RWPE2 (cell line): ENCODE measurements at regions not wholly inside any gene's neighbourhood (a gene's known extent, or its start where the extent isn't known, plus 50 kb on each side); places are given as distances from the start of the nearest gene placed in this dataset.

Experiments used
- ATAC-seq: fragments of 200-7000 bp; cut with Tn5 transposase; 3 replicates; pipeline ENCODE4 v1.9.1; 2021; ENCODE audit warnings: low read depth
- DNase-seq: peaks from one replicate; pipeline ENCODE4 v3.0.0-alpha.2; 2020; ENCODE audit warnings: low spot score
- H3K27ac ChIP-seq: fragments of 450-650 bp; 2 replicates; pipeline ENCODE4 v1.5.1; 2017; ENCODE audit warnings: mild to moderate bottlenecking; ENCODE audit not compliant: poor library complexity, severe bottlenecking
- H3K27me3 ChIP-seq: fragments of 250-450 bp; sonication (Bioruptor Pico); 2 replicates; pipeline ENCODE4 v1.5.1; 2021; ENCODE audit warnings: mild to moderate bottlenecking, moderate library complexity; ENCODE audit not compliant: insufficient read depth, poor library complexity, severe bottlenecking
- H3K36me3 ChIP-seq: fragments of 250-450 bp; sonication (Bioruptor Pico); 2 replicates; pipeline ENCODE4 v1.5.1; 2020; ENCODE audit warnings: low read depth, mild to moderate bottlenecking, moderate library complexity
- H3K4me1 ChIP-seq: fragments of 250-450 bp; sonication (Bioruptor Pico); 2 replicates; pipeline ENCODE4 v1.5.1; 2021; ENCODE audit warnings: mild to moderate bottlenecking, moderate library complexity; ENCODE audit not compliant: insufficient read depth, poor library complexity, severe bottlenecking
- H3K4me3 ChIP-seq: fragments of 250-450 bp; sonication (Bioruptor Pico); 2 replicates; pipeline ENCODE4 v1.5.1; 2021; ENCODE audit warnings: mild to moderate bottlenecking, moderate library complexity; ENCODE audit not compliant: severe bottlenecking
- H3K9me3 ChIP-seq: fragments of 250-450 bp; sonication (Bioruptor Pico); 2 replicates; pipeline ENCODE4 v1.5.1; 2021; ENCODE audit warnings: mild to moderate bottlenecking, moderate library complexity; ENCODE audit not compliant: severe bottlenecking
- CTCF ChIP-seq: fragments of 450-650 bp; IDR thresholded peaks from one replicate; pipeline ENCODE4 v1.5.1; 2017; ENCODE audit warnings: mild to moderate bottlenecking, moderate library complexity; ENCODE audit not compliant: poor library complexity, severe bottlenecking

- Histone ChIP-seq H3K4me1 (no peaks in the 10 kb centered on the region), H3K27ac (no peak overlapping the region)
These were observed 199.8 kb upstream of the POU3F2 start for GRCh38 chr6:98634569-98634968.

GRCh38 chr6:98635191-98635590 lies 199.2 kb upstream of the POU3F2 start:
- ATAC-seq (no peak), DNase-seq (no peak)
- no peaks in the 10 kb centered on the region for H3K9me3 ChIP-seq
- H3K27me3 ChIP-seq = no peaks in the 10 kb centered on the region
- H3K36me3 ChIP-seq = no peaks in the 10 kb centered on the region
- no peak for TF ChIP-seq CTCF
- H3K27ac ChIP-seq = no peak overlapping the region
- no peak overlapping the region for H3K4me3 ChIP-seq
- H3K4me1 ChIP-seq = no peaks in the 10 kb centered on the region

More at GRCh38 chr6:98634569-98634968, 199.8 kb upstream of the POU3F2 start:
- no peak for TF ChIP-seq CTCF
- no peak for DNase-seq
- Histone ChIP-seq H3K27me3 (no peaks in the 10 kb centered on the region), H3K9me3 (no peaks in the 10 kb centered on the region), H3K4me3 (no peak overlapping the region), H3K36me3 (no peaks in the 10 kb centered on the region)
- 0 out of 3 replicates have a peak, but pooled peaks have one; percentile 23 for ATAC-seq

DNA sequence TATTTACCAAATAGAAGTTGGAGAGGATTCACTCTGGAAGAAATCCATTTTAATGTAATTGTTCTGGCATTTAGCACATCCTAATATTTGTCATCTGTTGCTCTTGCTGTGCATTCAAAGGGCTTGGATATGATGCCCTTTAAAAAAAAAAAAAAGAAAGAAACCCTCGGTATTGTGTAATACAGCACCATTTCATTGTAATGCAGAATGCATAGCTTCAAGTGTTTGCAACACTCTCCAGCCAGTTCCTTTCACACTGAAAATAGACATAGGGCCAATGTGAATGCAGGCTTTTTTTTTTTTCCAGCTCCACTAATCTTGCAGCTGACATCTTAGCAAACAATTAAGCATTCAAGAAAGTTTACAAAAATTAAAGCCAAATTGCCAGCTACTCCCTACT lies 197.4 kb upstream of the POU3F2 start:
- H3K27me3 ChIP-seq = no peaks in the 10 kb centered on the region
- no peak overlapping the region for H3K27ac ChIP-seq
- DNase-seq (no peak), ATAC-seq (no peak)
- H3K4me1 ChIP-seq = no peaks in the 10 kb centered on the region
- H3K36me3 ChIP-seq = no peaks in the 10 kb centered on the region
- H3K9me3 ChIP-seq = no peaks in the 10 kb centered on the region
- no peak for TF ChIP-seq CTCF
- no peak overlapping the region for H3K4me3 ChIP-seq

DNA sequence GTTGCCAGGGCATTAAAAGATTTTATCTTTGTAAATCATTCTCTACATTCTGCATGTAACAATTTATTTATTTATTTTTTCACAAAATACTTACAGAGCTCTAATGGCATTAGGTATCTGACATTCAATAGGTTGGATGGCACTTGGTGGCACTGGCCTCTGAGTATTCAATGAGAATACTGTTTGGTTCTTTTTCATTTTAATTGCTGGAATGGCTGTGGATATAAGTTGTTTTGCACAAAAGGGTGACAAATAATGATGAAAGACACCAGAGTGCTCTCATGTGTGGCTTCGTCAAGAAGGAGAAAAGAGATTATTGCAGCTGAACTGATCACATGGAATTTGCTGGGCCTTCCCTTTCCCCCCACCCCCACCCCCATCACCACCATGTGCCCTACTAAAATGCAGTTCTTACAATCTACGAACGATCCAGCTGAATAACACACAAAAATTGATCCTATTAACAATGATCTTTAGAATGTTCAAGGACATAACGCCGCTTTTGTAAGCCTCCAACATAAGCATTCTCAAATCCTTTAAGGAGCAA lies 195.2 kb upstream of the POU3F2 start:
- DNase-seq (no peak), ATAC-seq (no peak)
- no peaks in the 10 kb centered on the region for H3K36me3 ChIP-seq
- no peaks in the 10 kb centered on the region for H3K9me3 ChIP-seq
- TF ChIP-seq CTCF = no peak
- H3K4me3 ChIP-seq = no peak overlapping the region
- H3K27ac ChIP-seq = no peak overlapping the region
- no peaks in the 10 kb centered on the region for H3K4me1 ChIP-seq
- H3K27me3 ChIP-seq = peaks cover 4% of the 10 kb centered on the region

DNA sequence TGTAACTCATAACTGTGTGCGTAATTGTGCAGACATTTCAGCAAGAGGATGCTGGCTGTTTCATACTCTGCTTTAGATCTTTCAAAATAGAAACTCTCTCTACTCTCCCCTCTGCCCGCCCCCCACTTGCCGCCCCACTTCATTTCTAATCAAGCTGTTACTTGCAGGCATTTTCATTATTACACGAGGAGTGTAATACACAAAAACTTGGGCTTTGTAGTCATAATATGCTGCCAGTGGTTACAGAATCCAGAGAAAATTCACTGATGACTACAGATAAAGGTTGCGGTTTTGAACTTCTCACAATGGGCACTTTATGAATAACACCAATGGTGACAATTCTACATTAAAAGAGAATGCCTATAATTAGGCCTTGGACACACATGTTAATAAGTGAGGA lies 194.0 kb upstream of the POU3F2 start:
- H3K4me1 ChIP-seq = no peaks in the 10 kb centered on the region
- no peak for TF ChIP-seq CTCF
- H3K36me3 ChIP-seq = no peaks in the 10 kb centered on the region
- no peak overlapping the region for H3K4me3 ChIP-seq
- no peaks in the 10 kb centered on the region for H3K9me3 ChIP-seq
- no peak for ATAC-seq
- H3K27ac ChIP-seq = no peak overlapping the region
- no peak for DNase-seq
- H3K27me3 ChIP-seq = peaks cover 8% of the 10 kb centered on the region
